Cardiac fibroblast (primary cell): ENCODE measurements at regions not wholly inside any gene's neighbourhood (a gene's known extent, or its start where the extent isn't known, plus 50 kb on each side); places are given as distances from the start of the nearest gene placed in this dataset.

Experiments used
- DNase-seq, 2 donors: peaks; one replicate each; pipeline versions ENCODE4 v3.0.0 to v3.0.0-alpha.2; 2010; ENCODE audit warnings: low read depth in 2 of 2
- H3K4me3 ChIP-seq, 2 donors: replicated peaks in 1 of 2; 1 replicate in 1 of 2; 2 replicates in 1 of 2; pipeline ENCODE4 v1.5.1; 2011; ENCODE audit warnings: low read depth in 2 of 2, low read length in 2 of 2, mild to moderate bottlenecking in 2 of 2, moderate library complexity in 1 of 2
- CTCF ChIP-seq: IDR thresholded peaks from one replicate; pipeline ENCODE4 v1.5.1; 2011; ENCODE audit warnings: low read depth, mild to moderate bottlenecking, low read length, inconsistent platforms

GRCh38 chr16:22968931-22969330 is 155.0 kb downstream of the HS3ST2 start:
- DNase-seq, result no peak
- H3K4me3 ChIP-seq, result no peak overlapping the region
- TF ChIP-seq CTCF, result no peak

GRCh38 chr16:22967521-22968095 is 153.6 kb downstream of the HS3ST2 start:
- no peak overlapping the region for H3K4me3 ChIP-seq
- no peak for TF ChIP-seq CTCF
- no peak for DNase-seq
